ENCODE measurements at regions not wholly inside any gene's neighbourhood (a gene's known extent, or its start where the extent isn't known, plus 50 kb on each side); places are given as distances from the start of the nearest gene placed in this dataset.

- no peak for DNase-seq
These were observed 421.0 kb downstream of the DYNC2H1 start for GRCh38 chr11:103530257-103530656.

GRCh38 chr11:103532133-103532788 is 423.0 kb downstream of the DYNC2H1 start:
- no peak for DNase-seq

- DNase-seq, result no peak
These were observed 425.0 kb downstream of the DYNC2H1 start for GRCh38 chr11:103534191-103534590.

GRCh38 chr11:103534959-103535358 is 425.7 kb downstream of the DYNC2H1 start:
- DNase-seq, result no peak

GRCh38 chr11:103536335-103536722 is 427.1 kb downstream of the DYNC2H1 start:
- no peak for DNase-seq

GRCh38 chr11:103537904-103538502 is 428.8 kb downstream of the DYNC2H1 start:
- no peak for DNase-seq

GRCh38 chr11:103539166-103539565 is 429.9 kb downstream of the DYNC2H1 start:
- DNase-seq, result no peak

- DNase-seq, result no peak
These were observed 432.1 kb downstream of the DYNC2H1 start for GRCh38 chr11:103541186-103541795.

- DNase-seq, result no peak
These were observed 433.6 kb downstream of the DYNC2H1 start for GRCh38 chr11:103542851-103543250.

- DNase-seq, result no peak
These were observed 434.2 kb downstream of the DYNC2H1 start for GRCh38 chr11:103543456-103543855.

- DNase-seq, result no peak
These were observed 435.6 kb downstream of the DYNC2H1 start for GRCh38 chr11:103544874-103545273.

- no peak for DNase-seq
These were observed 436.3 kb downstream of the DYNC2H1 start for GRCh38 chr11:103545551-103545950.

GRCh38 chr11:103546236-103546635 is 437.0 kb downstream of the DYNC2H1 start:
- no peak for DNase-seq

- no peak for DNase-seq
These were observed 437.8 kb downstream of the DYNC2H1 start for GRCh38 chr11:103547024-103547423.

- no peak for DNase-seq
These were observed 438.5 kb downstream of the DYNC2H1 start for GRCh38 chr11:103547691-103548090.

- DNase-seq, result no peak
These were observed 439.6 kb downstream of the DYNC2H1 start for GRCh38 chr11:103548838-103549237.

- DNase-seq, result no peak
These were observed 441.6 kb downstream of the DYNC2H1 start for GRCh38 chr11:103550811-103551210.

- DNase-seq, result no peak
These were observed 442.9 kb downstream of the DYNC2H1 start for GRCh38 chr11:103552086-103552485.

GRCh38 chr11:103556171-103556570 is 446.9 kb downstream of the DYNC2H1 start:
- DNase-seq, result no peak

- DNase-seq, result no peak
These were observed 456.9 kb downstream of the DYNC2H1 start for GRCh38 chr11:103566116-103566515.

- no peak for DNase-seq
These were observed 454.7 kb upstream of the DDI1 start for GRCh38 chr11:103581760-103582159.

- DNase-seq, result no peak
These were observed 454.0 kb upstream of the DDI1 start for GRCh38 chr11:103582351-103582909.

- DNase-seq, result no peak
These were observed 452.4 kb upstream of the DDI1 start for GRCh38 chr11:103584021-103584420.

All from anterior cingulate cortex (tissue), 58 donors.